Thymus (tissue), 11 donors: ENCODE measurements at regions not wholly inside any gene's neighbourhood (a gene's known extent, or its start where the extent isn't known, plus 50 kb on each side); places are given as distances from the start of the nearest gene placed in this dataset.

Experiments
- DNase-seq, 9 donors: peaks; one replicate each; pipeline ENCODE4 v3.0.0-alpha.2; 2013; ENCODE audit warnings: low spot score in 9 of 9, low read depth in 6 of 9, missing footprints in 1 of 9
- H3K27ac ChIP-seq, 2 donors: one replicate each; pipeline ENCODE4 v1.5.1; 2013; ENCODE audit warnings: control low read depth in 1 of 2, low read depth in 1 of 2, low read length in 1 of 2, mild to moderate bottlenecking in 1 of 2, moderate library complexity in 1 of 2
- H3K27me3 ChIP-seq, 2 donors: one replicate each; pipeline ENCODE4 v1.5.1; 2013; ENCODE audit warnings: low read length in 1 of 2; ENCODE audit not compliant: control insufficient read depth in 2 of 2, insufficient read depth in 1 of 2
- H3K36me3 ChIP-seq, 2 donors: one replicate each; pipeline ENCODE4 v1.5.1; 2013; ENCODE audit warnings: low read length in 1 of 2, mild to moderate bottlenecking in 1 of 2, moderate library complexity in 1 of 2; ENCODE audit not compliant: control insufficient read depth in 2 of 2, insufficient read depth in 2 of 2
- H3K4me1 ChIP-seq, 2 donors: one replicate each; pipeline ENCODE4 v1.5.1; 2013; ENCODE audit warnings: low read length in 2 of 2; ENCODE audit not compliant: control insufficient read depth in 2 of 2, insufficient read depth in 2 of 2
- H3K4me3 ChIP-seq, 2 donors: one replicate each; pipeline ENCODE4 v1.5.1; 2013; ENCODE audit warnings: low read length in 2 of 2, control low read depth in 1 of 2, mild to moderate bottlenecking in 1 of 2
- H3K9me3 ChIP-seq, 2 donors: one replicate each; pipeline ENCODE4 v1.5.1; 2013; ENCODE audit warnings: low read length in 1 of 2, mild to moderate bottlenecking in 1 of 2; ENCODE audit not compliant: control insufficient read depth in 2 of 2, insufficient read depth in 1 of 2
- WGBS: extraction: QIAGEN DNeasy Blood & Tissue Kit; methylation state at CpG from one replicate; pipeline ENCODE4 v1.1.7; 2013; 5-methylcytosine and 5-hydroxymethylcytosine counted together
- donor health status: healthy.

DNA sequence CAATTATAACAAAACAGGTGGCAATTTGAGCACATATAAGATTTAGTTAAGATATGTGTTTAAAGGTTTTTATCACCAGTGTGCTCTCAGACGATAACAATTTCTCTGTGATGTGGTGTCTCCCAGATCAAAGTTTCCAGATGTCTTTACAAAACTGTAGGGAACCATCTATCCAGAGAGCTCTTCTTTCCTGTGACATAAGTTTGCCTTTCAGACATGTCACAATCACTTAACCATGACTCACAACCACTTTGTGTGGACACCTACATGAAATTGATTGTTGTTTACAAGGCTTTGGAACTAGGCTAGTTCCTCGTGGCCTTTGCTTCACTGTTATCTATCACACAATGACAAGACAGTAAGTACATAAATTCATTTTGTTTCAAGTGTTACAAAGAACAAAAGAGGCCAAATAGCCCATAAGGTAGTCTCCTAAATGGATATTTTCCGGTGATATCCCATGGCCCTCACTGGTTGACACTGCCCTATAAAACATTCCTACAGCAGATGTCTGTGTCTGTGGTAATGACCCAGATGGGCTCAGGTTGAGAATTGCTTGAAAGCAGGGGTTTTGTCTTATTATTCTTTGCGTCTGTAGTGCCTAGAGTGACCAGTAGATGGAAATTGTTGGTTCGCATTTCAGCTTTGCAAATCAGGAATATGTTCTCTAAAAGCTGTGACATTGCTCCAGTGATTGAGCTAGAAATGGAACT, 297.8 kb upstream of the FAM241A start:
- Histone ChIP-seq H3K27ac (no peak overlapping the region), H3K9me3 (no peaks in the 10 kb centered on the region), H3K4me3 (no peak overlapping the region), H3K4me1 (no peaks in the 10 kb centered on the region), H3K36me3 (no peaks in the 10 kb centered on the region), H3K27me3 (no peaks in the 10 kb centered on the region)
- 73% methylated on average over 5 of the region's 5 CpGs for WGBS
- no peak for DNase-seq

DNA sequence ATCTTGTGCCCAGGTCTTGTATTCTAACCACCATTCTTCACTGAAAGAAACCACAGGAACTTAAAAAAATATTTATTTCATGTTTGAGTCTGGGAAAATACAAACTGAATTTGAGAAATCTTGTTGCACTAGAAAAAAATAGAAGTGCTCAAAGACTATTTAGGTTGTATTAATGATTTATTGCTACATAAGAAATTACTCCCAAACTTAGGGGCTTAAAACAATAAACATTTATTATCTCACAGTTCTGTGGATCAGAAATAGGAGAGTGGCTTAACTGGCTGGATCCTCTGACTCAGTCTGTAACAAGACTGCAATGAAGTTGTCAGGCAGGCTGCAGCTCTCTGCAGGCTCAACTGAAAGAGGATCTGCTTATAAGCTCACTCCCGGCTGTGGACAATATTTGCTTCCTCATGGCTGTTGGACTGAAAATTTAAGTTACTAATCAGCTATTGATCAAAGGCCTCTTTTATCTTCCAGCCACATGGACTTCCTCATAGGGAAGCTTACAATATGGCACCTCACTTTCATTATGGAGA, 295.4 kb upstream of the FAM241A start:
- DNase-seq, result no peak
- Histone ChIP-seq H3K4me3 (no peak overlapping the region), H3K9me3 (no peaks in the 10 kb centered on the region), H3K4me1 (no peaks in the 10 kb centered on the region), H3K27ac (no peak overlapping the region), H3K27me3 (no peaks in the 10 kb centered on the region), H3K36me3 (no peaks in the 10 kb centered on the region)
- 91% methylated on average over 1 of the region's 1 CpG for WGBS

DNA sequence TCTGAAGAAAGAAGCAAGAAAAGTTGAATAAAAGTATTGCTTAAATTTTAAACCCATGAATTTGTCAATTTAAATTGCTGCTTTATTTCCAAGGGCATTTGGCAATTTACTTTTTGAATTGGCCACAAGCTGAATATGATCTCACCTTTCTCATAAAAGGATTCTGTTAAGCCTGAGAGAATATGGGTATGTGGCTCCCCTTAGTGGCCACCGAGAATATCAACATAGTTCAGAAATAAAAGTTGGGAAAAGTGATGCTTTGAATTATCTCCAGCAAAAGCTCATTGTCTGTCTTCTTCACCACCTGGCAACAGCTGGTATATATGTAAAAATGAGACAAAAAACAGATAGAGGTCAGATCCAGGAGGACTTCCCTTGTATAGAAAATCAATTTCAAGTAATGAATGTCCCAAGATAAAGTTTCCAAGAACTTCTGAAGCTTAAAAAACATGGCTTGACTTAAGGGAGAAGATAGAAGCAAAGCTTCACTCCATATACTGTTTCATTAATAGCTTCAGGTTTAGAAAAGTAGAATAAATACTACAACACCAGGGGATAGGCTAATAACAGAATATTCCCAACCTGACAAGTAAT, 290.7 kb upstream of the FAM241A start:
- Histone ChIP-seq H3K4me1 (no peaks in the 10 kb centered on the region), H3K27me3 (no peaks in the 10 kb centered on the region), H3K4me3 (no peak overlapping the region), H3K9me3 (no peaks in the 10 kb centered on the region), H3K27ac (no peak overlapping the region), H3K36me3 (no peaks in the 10 kb centered on the region)
- peak in 3 of 9 donors; percentile 0 to 26 (median 14) for DNase-seq
- WGBS, result 0% methylated on average over 1 of the region's 1 CpG

DNA sequence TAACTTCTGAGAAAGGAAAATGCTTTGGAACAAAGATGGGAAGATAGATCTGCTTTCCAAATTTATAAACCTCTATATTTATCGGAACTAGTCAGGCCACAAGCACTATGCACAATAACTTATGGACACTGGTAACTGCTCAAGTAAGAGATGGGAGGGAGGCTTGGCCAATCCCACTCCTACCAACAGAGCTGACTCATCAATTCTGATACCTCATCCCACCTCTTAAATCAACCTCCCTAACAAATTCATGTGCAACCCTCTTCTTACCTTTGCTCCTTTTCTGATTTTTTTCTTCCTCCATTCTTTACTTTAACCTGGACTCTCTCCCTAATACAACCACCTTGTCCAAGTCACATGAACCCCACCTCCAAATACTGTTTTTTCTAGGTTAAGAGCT, 289.9 kb upstream of the FAM241A start:
- no peak for DNase-seq
- no peaks in the 10 kb centered on the region for H3K4me1 ChIP-seq
- H3K27me3 ChIP-seq, result no peaks in the 10 kb centered on the region
- H3K36me3 ChIP-seq, result no peaks in the 10 kb centered on the region
- H3K4me3 ChIP-seq, result no peak overlapping the region
- no peak overlapping the region for H3K27ac ChIP-seq
- H3K9me3 ChIP-seq, result no peaks in the 10 kb centered on the region
- WGBS, result 98% methylated on average over 1 of the region's 1 CpG

DNA sequence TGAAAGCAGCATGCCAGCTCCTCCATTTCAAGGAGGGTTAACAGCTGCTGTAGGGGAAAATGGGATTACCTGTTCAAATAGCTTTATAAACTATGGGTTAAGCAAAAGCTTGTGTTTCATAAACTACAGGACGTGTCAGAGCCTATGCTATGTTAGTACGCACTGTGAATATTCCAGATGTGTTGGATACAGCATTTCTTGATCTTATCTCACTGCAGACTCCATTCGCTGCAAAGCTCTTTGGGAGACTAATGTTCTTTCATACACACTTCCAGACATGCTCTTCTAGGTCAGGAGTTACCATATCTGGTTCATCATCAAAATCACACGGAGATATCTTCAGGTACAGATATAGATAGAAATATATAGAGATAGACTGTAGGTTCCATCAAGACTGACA, 281.2 kb upstream of the FAM241A start:
- H3K36me3 ChIP-seq, result no peaks in the 10 kb centered on the region
- 94% methylated on average over 4 of the region's 4 CpGs for WGBS
- no peak for DNase-seq

DNA sequence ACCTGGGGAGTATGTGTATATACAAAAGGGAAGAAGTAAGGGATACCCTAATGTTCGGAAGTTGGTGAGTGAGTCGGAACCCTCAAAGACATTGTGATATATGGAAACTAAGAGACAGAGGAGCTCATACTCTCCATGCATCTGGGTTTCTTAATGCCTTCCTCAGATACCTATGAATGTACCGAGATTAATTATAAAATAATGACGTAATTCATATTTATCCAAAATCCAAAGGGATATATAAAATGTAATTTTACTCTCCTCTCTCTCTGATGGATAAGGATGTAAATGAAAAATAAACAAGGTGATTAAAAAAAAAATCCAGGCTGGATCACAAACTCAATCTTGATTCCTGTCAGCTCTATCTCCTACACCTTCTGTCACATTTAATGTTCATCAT, 275.9 kb upstream of the FAM241A start:
- Histone ChIP-seq H3K4me3 (no peak overlapping the region), H3K27me3 (no peaks in the 10 kb centered on the region), H3K27ac (no peak overlapping the region), H3K4me1 (no peaks in the 10 kb centered on the region), H3K9me3 (no peaks in the 10 kb centered on the region), H3K36me3 (no peaks in the 10 kb centered on the region)
- WGBS, result 98% methylated on average over 4 of the region's 4 CpGs
- no peak for DNase-seq

More for the DNA sequence above, 281.2 kb upstream of the FAM241A start:
- Histone ChIP-seq H3K4me3 (no peak overlapping the region), H3K27ac (no peak overlapping the region), H3K4me1 (no peaks in the 10 kb centered on the region), H3K27me3 (no peaks in the 10 kb centered on the region), H3K9me3 (no peaks in the 10 kb centered on the region)

DNA sequence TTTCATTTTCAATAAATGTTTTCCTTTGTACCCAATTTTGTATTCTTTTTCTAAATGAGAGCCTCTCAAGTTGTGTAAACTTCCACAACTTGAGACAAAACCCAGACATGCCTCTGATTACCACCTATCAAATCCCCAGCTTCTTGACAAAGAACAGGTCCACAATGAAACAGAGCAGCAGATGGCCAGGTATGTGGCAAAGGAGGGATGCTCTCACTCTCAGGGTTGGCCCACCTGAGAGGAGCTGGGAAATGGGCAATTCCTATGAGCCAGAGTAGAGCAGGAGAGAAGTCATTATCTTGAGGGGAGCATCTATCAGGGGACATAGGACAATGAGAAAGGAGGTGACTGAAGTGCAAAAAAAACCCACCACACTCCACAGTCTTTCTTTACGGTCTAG, 273.5 kb upstream of the FAM241A start:
- Histone ChIP-seq H3K9me3 (no peaks in the 10 kb centered on the region), H3K36me3 (no peaks in the 10 kb centered on the region), H3K27ac (no peak overlapping the region), H3K4me1 (no peaks in the 10 kb centered on the region), H3K27me3 (no peaks in the 10 kb centered on the region), H3K4me3 (no peak overlapping the region)
- no peak for DNase-seq
- 87% methylated on average over 1 of the region's 1 CpG for WGBS

DNA sequence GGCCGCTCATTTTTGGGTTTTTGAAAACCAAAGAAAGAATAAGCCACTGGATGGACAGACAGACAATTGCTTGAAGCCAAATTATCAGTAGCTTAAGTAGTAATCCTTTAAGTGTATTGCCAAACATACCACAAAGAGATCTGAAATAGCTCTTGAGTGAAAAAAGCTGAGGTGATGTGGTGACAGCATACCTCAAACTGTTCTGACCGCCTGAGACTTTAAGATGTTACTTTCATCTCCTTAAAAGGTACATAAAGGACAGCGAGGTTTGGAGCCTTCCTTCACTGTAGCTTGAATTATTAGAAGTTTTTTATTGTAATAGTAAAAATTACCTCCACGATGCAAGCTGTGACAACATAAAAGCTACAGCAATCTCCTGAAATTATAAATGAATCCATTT, 271.5 kb upstream of the FAM241A start:
- no peaks in the 10 kb centered on the region for H3K27me3 ChIP-seq
- WGBS, result 89% methylated on average over 4 of the region's 4 CpGs

DNA sequence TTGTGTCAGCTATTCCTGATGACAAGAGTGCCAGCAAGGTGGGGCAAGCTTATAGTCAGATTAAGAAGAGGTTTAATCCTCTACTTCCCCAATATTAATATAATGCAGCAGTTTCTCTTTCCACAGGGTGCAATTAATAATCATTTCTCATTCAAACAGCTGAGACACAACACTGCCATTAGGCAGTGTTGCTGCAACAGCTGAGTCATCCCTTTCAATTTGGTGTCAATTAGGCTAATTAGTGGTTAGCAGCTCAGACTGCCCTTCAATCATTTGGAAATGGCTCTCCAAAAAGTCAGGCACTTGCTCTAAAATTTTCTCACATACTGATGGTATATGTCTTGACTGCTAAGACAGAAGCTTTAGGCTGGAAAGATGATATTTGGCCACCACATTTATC, 265.7 kb upstream of the FAM241A start:
- H3K36me3 ChIP-seq, result no peaks in the 10 kb centered on the region
- H3K4me3 ChIP-seq, result no peak overlapping the region
- DNase-seq, result no peak
- H3K27me3 ChIP-seq, result no peaks in the 10 kb centered on the region
- no peaks in the 10 kb centered on the region for H3K9me3 ChIP-seq
- H3K27ac ChIP-seq, result no peak overlapping the region
- H3K4me1 ChIP-seq, result no peaks in the 10 kb centered on the region

More for the DNA sequence above, 271.5 kb upstream of the FAM241A start:
- Histone ChIP-seq H3K27ac (no peak overlapping the region), H3K36me3 (no peaks in the 10 kb centered on the region), H3K9me3 (no peaks in the 10 kb centered on the region), H3K4me3 (no peak overlapping the region), H3K4me1 (no peaks in the 10 kb centered on the region)
- DNase-seq, result no peak
